PC-3 (cell line): ENCODE measurements at regions not wholly inside any gene's neighbourhood (a gene's known extent, or its start where the extent isn't known, plus 50 kb on each side); places are given as distances from the start of the nearest gene placed in this dataset.
"Not testable (repeated sequence)": the region's sequence is repeated elsewhere in the genome, so short reads cannot be mapped to it uniquely, and the experiment has no call there.

Experiments used
- ATAC-seq: fragments of 200-7000 bp; cut with Tn5 transposase; 2 replicates; pipeline ENCODE4 v1.9.1; 2020; ENCODE audit warnings: mild to moderate bottlenecking, moderate library complexity
- BruUV-seq: library from RNA; stranded (reverse); fragments of 400-500 nt; replicated peaks from 2 replicates; lab custom pipeline; 2021; lab: Mats Ljungman, UMichigan
- CTCF ChIA-PET: fragments of 300-600 bp; sonication (Branson Sonifier 250); formaldehyde crosslinking; loops from one replicate; lab custom pipeline; 2022; ENCODE audit warnings: antibody characterized with exemption; lab: Charles Lee
- POLR2A ChIA-PET: fragments of 300-600 bp; sonication (Branson Sonifier 250); formaldehyde crosslinking; loops from one replicate; lab custom pipeline; 2022; ENCODE audit warnings: antibody characterized with exemption; ENCODE audit not compliant: unreplicated experiment; lab: Charles Lee
- DNase-seq: peaks from one replicate; pipeline ENCODE4 v3.0.0-alpha.2; 2015
- H2AFZ ChIP-seq: fragments of 300-600 bp; sonication (generic); 2 replicates; pipeline ENCODE4 v1.6.0; 2016; ENCODE audit warnings: antibody characterized with exemption, low read length
- H3F3A ChIP-seq: fragments of 300-600 bp; sonication (generic); one replicate; pipeline ENCODE4 v1.6.0; 2017; ENCODE audit warnings: antibody characterized with exemption, low read length, control low read depth, mild to moderate bottlenecking; ENCODE audit not compliant: unreplicated experiment
- H3K27ac ChIP-seq: fragments of 300-600 bp; sonication (generic); 2 replicates; pipeline ENCODE4 v1.5.1; 2016; ENCODE audit warnings: mild to moderate bottlenecking, low read length
- H3K27me3 ChIP-seq: fragments of 300-600 bp; sonication (generic); 2 replicates; pipeline ENCODE4 v1.6.1; 2016; ENCODE audit warnings: low read length, mixed read lengths
- H3K36me3 ChIP-seq: fragments of 300-600 bp; sonication (generic); 2 replicates; pipeline ENCODE4 v1.6.1; 2016; ENCODE audit warnings: low read depth, mixed run types, low read length, mixed read lengths
- H3K4me1 ChIP-seq: fragments of 300-600 bp; sonication (generic); 2 replicates; pipeline ENCODE4 v1.5.1; 2016; ENCODE audit warnings: low read length; ENCODE audit not compliant: insufficient read depth
- H3K4me2 ChIP-seq: fragments of 300-600 bp; sonication (generic); 2 replicates; pipeline ENCODE4 v1.6.0; 2016; ENCODE audit warnings: low read length
- H3K4me3 ChIP-seq: fragments of 300-600 bp; sonication (generic); 2 replicates; pipeline ENCODE4 v1.5.1; 2016; ENCODE audit warnings: mild to moderate bottlenecking, low read length, mixed read lengths
- H3K79me2 ChIP-seq: fragments of 300-600 bp; sonication (generic); 2 replicates; pipeline ENCODE4 v1.6.1; 2017; ENCODE audit warnings: low read length, mixed read lengths
- H3K9ac ChIP-seq: fragments of 300-600 bp; sonication (generic); 2 replicates; pipeline ENCODE4 v1.6.0; 2016; ENCODE audit warnings: mild to moderate bottlenecking, low read length
- H3K9me2 ChIP-seq: fragments of 300-600 bp; sonication (generic); replicated peaks from 2 replicates; pipeline ENCODE4 v1.6.1; 2016; ENCODE audit warnings: mixed run types, low read length, mixed read lengths
- H3K9me3 ChIP-seq: fragments of 300-600 bp; sonication (generic); 2 replicates; pipeline ENCODE4 v1.6.1; 2016; ENCODE audit warnings: low read length, mixed read lengths
- H4K20me1 ChIP-seq: fragments of 300-600 bp; sonication (generic); 2 replicates; pipeline ENCODE4 v1.6.1; 2016; ENCODE audit warnings: low read length, mixed read lengths
- EZH2 ChIP-seq: fragments of 300-600 bp; sonication (generic); IDR thresholded peaks from one replicate; pipeline ENCODE4 v1.6.1; 2017; ENCODE audit warnings: antibody characterized with exemption, mild to moderate bottlenecking, low read length; ENCODE audit not compliant: unreplicated experiment
- EZH2phosphoT487 ChIP-seq: fragments of 300-600 bp; sonication (generic); IDR thresholded peaks from 2 replicates; pipeline ENCODE4 v1.6.1; 2018; ENCODE audit warnings: mild to moderate bottlenecking, antibody characterized with exemption, low read length, borderline replicate concordance
- intact Hi-C: fragments of 100-400 bp; cut with micrococcal nuclease; formaldehyde crosslinking; loops from 2 replicates; pipeline ENCODE4 v1.9.0; 2023
- TF ChIP-seq, protein P1 (sequence below): fragments of 300-600 bp; sonication (generic); conservative IDR thresholded peaks from 2 replicates; pipeline ENCODE4 v1.5.1; 2017; ENCODE audit warnings: antibody characterized with exemption, low read depth, mild to moderate bottlenecking, low read length

DNA sequence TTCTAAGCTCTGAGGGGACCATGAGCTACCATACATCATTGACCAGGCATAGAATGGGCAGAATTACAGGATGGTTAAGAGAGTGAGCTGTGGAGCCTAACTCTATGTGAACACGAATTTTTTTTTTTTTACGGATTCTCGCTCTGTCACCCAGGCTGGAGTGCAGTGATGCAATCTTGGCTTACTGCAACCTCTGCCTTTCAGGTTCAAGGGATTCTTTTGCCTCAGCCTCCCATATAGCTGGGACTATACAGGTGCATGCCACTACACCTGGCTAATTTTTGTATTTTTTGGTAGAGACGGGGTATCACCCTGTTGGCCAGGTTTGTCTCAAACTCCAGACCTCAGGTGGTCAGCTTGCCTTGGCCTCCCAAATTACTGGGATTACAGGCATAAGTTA, 72.8 kb upstream of the PCAT7 start:
- POLR2A ChIA-PET: no interaction called here
- TF ChIP-seq, protein P1, sequence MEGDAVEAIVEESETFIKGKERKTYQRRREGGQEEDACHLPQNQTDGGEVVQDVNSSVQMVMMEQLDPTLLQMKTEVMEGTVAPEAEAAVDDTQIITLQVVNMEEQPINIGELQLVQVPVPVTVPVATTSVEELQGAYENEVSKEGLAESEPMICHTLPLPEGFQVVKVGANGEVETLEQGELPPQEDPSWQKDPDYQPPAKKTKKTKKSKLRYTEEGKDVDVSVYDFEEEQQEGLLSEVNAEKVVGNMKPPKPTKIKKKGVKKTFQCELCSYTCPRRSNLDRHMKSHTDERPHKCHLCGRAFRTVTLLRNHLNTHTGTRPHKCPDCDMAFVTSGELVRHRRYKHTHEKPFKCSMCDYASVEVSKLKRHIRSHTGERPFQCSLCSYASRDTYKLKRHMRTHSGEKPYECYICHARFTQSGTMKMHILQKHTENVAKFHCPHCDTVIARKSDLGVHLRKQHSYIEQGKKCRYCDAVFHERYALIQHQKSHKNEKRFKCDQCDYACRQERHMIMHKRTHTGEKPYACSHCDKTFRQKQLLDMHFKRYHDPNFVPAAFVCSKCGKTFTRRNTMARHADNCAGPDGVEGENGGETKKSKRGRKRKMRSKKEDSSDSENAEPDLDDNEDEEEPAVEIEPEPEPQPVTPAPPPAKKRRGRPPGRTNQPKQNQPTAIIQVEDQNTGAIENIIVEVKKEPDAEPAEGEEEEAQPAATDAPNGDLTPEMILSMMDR: no peak
- TF ChIP-seq EZH2phosphoT487 (no peak), EZH2 (no peak)

DNA sequence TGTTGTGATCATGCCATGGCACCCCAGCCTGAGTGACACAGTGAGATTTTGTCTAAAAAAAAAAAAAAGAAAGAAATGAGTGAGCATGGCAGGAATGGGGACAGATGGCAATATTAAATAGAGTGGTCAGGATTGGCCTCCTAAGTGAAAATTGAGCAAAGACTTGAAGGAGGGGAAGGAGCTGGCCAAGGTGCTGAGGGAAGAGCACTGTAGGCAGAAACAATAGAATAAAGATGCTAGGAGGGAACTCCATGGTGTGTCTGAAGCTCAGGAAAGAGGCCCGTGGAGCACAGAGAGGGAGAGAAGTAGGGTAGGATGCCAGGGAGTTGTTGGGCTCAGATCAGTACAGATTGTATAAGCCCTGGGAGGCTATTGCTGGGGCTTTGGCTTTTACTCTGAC, 64.4 kb upstream of the PCAT7 start:
- no peaks in the 10 kb centered on the region for H3F3A ChIP-seq
- BruUV-seq: no TSS peak
- H3K9me3 ChIP-seq: no peaks in the 10 kb centered on the region
- no peaks in the 10 kb centered on the region for H4K20me1 ChIP-seq
- H3K4me3 ChIP-seq: no peak overlapping the region
- DNase-seq: no peak
- H3K36me3 ChIP-seq: no peaks in the 10 kb centered on the region
- intact Hi-C loops: no loop called here
- ATAC-seq: no peak
- TF ChIP-seq EZH2: no peak
- no peak for TF ChIP-seq EZH2phosphoT487
- TF ChIP-seq, protein P1: no peak
- no peaks in the 10 kb centered on the region; the same call in 1 of the 2 replicates for H3K79me2 ChIP-seq
- no peaks in the 10 kb centered on the region for H3K4me1 ChIP-seq
- H3K9ac ChIP-seq: no peak overlapping the region
- CTCF ChIA-PET: no interaction called here
- POLR2A ChIA-PET: no interaction called here
- no peaks in the 10 kb centered on the region for H3K9me2 ChIP-seq
- H2AFZ ChIP-seq: no peak overlapping the region
- H3K27ac ChIP-seq: no peak overlapping the region
- H3K27me3 ChIP-seq: no peaks in the 10 kb centered on the region
- H3K4me2 ChIP-seq: no peak overlapping the region

More for the DNA sequence above, 72.8 kb upstream of the PCAT7 start:
- no peaks in the 10 kb centered on the region for H3K4me1 ChIP-seq
- H3K36me3 ChIP-seq: no peaks in the 10 kb centered on the region
- no peaks in the 10 kb centered on the region for H3F3A ChIP-seq
- no peak for DNase-seq
- H3K9me2 ChIP-seq: no peaks in the 10 kb centered on the region
- H3K27me3 ChIP-seq: no peaks in the 10 kb centered on the region
- no TSS peak for BruUV-seq
- CTCF ChIA-PET: no interaction called here
- no peaks in the 10 kb centered on the region for H4K20me1 ChIP-seq
- no peak overlapping the region for H3K4me2 ChIP-seq
- intact Hi-C loops: no loop called here
- H3K27ac ChIP-seq: no peak overlapping the region
- H2AFZ ChIP-seq: no peak overlapping the region
- H3K79me2 ChIP-seq: peaks cover 11% of the 10 kb centered on the region; the same call in 1 of the 2 replicates
- ATAC-seq: no peak
- H3K9me3 ChIP-seq: no peaks in the 10 kb centered on the region
- no peak overlapping the region for H3K4me3 ChIP-seq
- no peak overlapping the region for H3K9ac ChIP-seq

DNA sequence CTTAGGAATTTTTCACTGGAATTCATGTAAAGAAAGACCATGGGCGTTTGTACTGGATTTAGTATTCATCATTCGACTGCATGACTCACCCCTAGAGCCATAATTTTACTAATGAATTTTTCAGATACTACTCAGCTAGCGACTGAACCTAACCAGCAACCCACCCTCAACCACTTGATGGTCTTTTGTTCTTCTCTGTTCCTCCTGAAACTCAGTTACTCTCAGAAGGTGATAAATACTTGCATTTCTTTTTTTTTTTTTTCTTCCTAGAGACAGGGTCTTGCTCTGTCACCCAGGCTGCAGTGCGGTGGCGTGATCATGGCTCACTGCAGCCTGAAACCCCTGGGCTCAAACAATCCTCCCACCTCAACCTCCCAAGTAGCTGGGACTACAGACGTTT, 62.8 kb upstream of the PCAT7 start:
- CTCF ChIA-PET: not testable (repeated sequence)

More for the DNA sequence above, 62.8 kb upstream of the PCAT7 start:
- H3K36me3 ChIP-seq, H3K9ac ChIP-seq, H3K4me1 ChIP-seq, POLR2A ChIA-PET, ATAC-seq, H3K9me3 ChIP-seq, intact Hi-C loops, H3F3A ChIP-seq, BruUV-seq, H3K79me2 ChIP-seq, H3K27me3 ChIP-seq, H2AFZ ChIP-seq, H3K4me3 ChIP-seq, H3K4me2 ChIP-seq, H3K27ac ChIP-seq, DNase-seq, H3K9me2 ChIP-seq, H4K20me1 ChIP-seq: not testable (repeated sequence)
